Muscle layer of duodenum (tissue), 2 donors: ENCODE measurements at regions not wholly inside any gene's neighbourhood (a gene's known extent, or its start where the extent isn't known, plus 50 kb on each side); places are given as distances from the start of the nearest gene placed in this dataset.
"Not testable (repeated sequence)": the region's sequence is repeated elsewhere in the genome, so short reads cannot be mapped to it uniquely, and the experiment has no call there.

Experiments used
- H3K27ac ChIP-seq: one replicate; pipeline ENCODE4 v1.7.0; 2013; ENCODE audit warnings: mild to moderate bottlenecking, low read length
- H3K27me3 ChIP-seq: one replicate; pipeline ENCODE4 v1.7.0; 2013; ENCODE audit warnings: low read depth, mild to moderate bottlenecking, control low read depth, low read length
- H3K36me3 ChIP-seq, 2 donors: one replicate each; pipeline ENCODE4 v1.7.0; 2013; ENCODE audit warnings: low read length in 2 of 2, control low read depth in 1 of 2, mild to moderate bottlenecking in 1 of 2; ENCODE audit not compliant: insufficient read depth in 2 of 2, control insufficient read depth in 1 of 2
- H3K4me1 ChIP-seq, 2 donors: one replicate each; pipeline ENCODE4 v1.7.0; 2013; ENCODE audit warnings: low read length in 2 of 2, mild to moderate bottlenecking in 2 of 2, control low read depth in 1 of 2, moderate library complexity in 1 of 2; ENCODE audit not compliant: insufficient read depth in 2 of 2, control insufficient read depth in 1 of 2
- H3K4me3 ChIP-seq, 2 donors: one replicate each; pipeline ENCODE4 v1.7.0; 2013; ENCODE audit warnings: low read length in 2 of 2, low read depth in 1 of 2, mild to moderate bottlenecking in 1 of 2
- H3K9me3 ChIP-seq, 2 donors: one replicate each; pipeline ENCODE4 v1.7.0; 2013; ENCODE audit warnings: low read length in 2 of 2, control low read depth in 1 of 2, mild to moderate bottlenecking in 1 of 2; ENCODE audit not compliant: control insufficient read depth in 1 of 2
- donor health status: healthy.

DNA sequence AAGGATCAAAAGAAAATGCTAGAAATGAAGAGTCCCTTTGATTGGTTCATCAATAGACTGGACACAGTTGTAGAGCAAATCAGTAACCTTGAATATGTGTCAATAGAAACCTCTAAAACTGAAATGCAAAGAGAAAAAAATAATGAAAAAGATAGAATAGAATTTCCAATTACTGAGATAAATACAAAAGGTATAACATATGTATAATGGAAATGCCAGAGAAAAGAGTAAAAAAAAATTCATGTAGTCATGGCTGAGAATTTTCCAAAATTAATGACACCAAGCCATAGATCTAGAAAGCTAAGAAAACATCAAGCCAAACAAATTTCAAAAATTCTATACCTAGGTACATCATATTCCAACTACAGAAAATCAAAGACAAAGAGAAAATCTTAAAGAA, 62.0 kb upstream of the HGF start:
- H3K4me1 ChIP-seq: no peaks in the 10 kb centered on the region
- H3K27me3 ChIP-seq: no peaks in the 10 kb centered on the region
- no peak overlapping the region for H3K4me3 ChIP-seq
- no peaks in the 10 kb centered on the region for H3K36me3 ChIP-seq
- no peak overlapping the region for H3K27ac ChIP-seq
- H3K9me3 ChIP-seq: peaks cover 0 to 7% of the 10 kb centered on the region in 2 donors

- not testable (repeated sequence) for H3K4me1 ChIP-seq, H3K9me3 ChIP-seq, H3K4me3 ChIP-seq, H3K27me3 ChIP-seq, H3K27ac ChIP-seq, H3K36me3 ChIP-seq
Observed at GRCh38 chr7:81829511-81829910, 59.7 kb upstream of the HGF start.

- H3K27me3 ChIP-seq: no peaks in the 10 kb centered on the region
Observed at GRCh38 chr7:81822811-81823210, 53.0 kb upstream of the HGF start.

GRCh38 chr7:81819861-81820260, 50.0 kb upstream of the HGF start:
- Histone ChIP-seq H3K9me3 (no peaks in the 10 kb centered on the region), H3K27me3 (no peaks in the 10 kb centered on the region), H3K27ac (no peak overlapping the region), H3K36me3 (no peaks in the 10 kb centered on the region), H3K4me1 (no peaks in the 10 kb centered on the region), H3K4me3 (no peak overlapping the region)

More at GRCh38 chr7:81822811-81823210, 53.0 kb upstream of the HGF start:
- no peaks in the 10 kb centered on the region for H3K9me3 ChIP-seq
- H3K36me3 ChIP-seq: no peaks in the 10 kb centered on the region
- no peaks in the 10 kb centered on the region for H3K4me1 ChIP-seq
- H3K27ac ChIP-seq: no peak overlapping the region
- no peak overlapping the region for H3K4me3 ChIP-seq
